ENCODE measurements at regions not wholly inside any gene's neighbourhood (a gene's known extent, or its start where the extent isn't known, plus 50 kb on each side); places are given as distances from the start of the nearest gene placed in this dataset.

GRCh38 chr12:74781991-74782485 is 244.4 kb downstream of the ATXN7L3B start:
- Mint-ChIP-seq H3K9me3 (peaks cover 2% of the 10 kb centered on the region), H3K4me1 (ENCODE audit: low read depth) (no peaks in the 10 kb centered on the region), H3K36me3 (ENCODE audit: low read depth) (no peaks in the 10 kb centered on the region), H3K27me3 (no peaks in the 10 kb centered on the region), H3K27ac (no peak overlapping the region), H3K4me3 (no peak overlapping the region)
- intact Hi-C loops (cut with DNase I, micrococcal nuclease) = no loop called here
- H3K27ac ChIP-seq (ENCODE audit: low read depth in 1 of 2, low read length in 2 of 2) = no peak overlapping the region
- H3K9me3 ChIP-seq (ENCODE audit: control insufficient read depth in 1 of 2, insufficient read depth in 1 of 2, low read length in 2 of 2) = no peaks in the 10 kb centered on the region
- DNase-seq (no peak), ATAC-seq (ENCODE audit: poor library complexity) (no peak)
- CTCF ChIA-PET = no interaction called here
- no peak for TF ChIP-seq CTCF (IDR thresholded peaks at IDR 0.05)
- no peaks in the 10 kb centered on the region for H3K27me3 ChIP-seq (ENCODE audit: control insufficient read depth in 1 of 2, insufficient read depth in 2 of 2, low read length in 2 of 2)
- no peak overlapping the region for H3K4me3 ChIP-seq (ENCODE audit: low read length)
- POLR2A ChIA-PET = no interaction called here
- no peaks in the 10 kb centered on the region for H3K36me3 ChIP-seq (ENCODE audit: insufficient read depth, low read length)
- H3K4me1 ChIP-seq (ENCODE audit: insufficient read depth, low read length) = no peaks in the 10 kb centered on the region

GRCh38 chr12:74790931-74791330 is 253.3 kb downstream of the ATXN7L3B start:
- H3K4me1 ChIP-seq (ENCODE audit: insufficient read depth, low read length) = no peaks in the 10 kb centered on the region
- intact Hi-C loops (cut with DNase I, micrococcal nuclease) = no loop called here
- Mint-ChIP-seq H3K27ac (no peak overlapping the region), H3K27me3 (no peaks in the 10 kb centered on the region), H3K36me3 (ENCODE audit: low read depth) (no peaks in the 10 kb centered on the region), H3K4me3 (no peak overlapping the region), H3K9me3 (no peaks in the 10 kb centered on the region), H3K4me1 (ENCODE audit: low read depth) (no peaks in the 10 kb centered on the region)
- H3K4me3 ChIP-seq (ENCODE audit: low read length) = no peak overlapping the region
- no peak overlapping the region for H3K27ac ChIP-seq (ENCODE audit: low read depth in 1 of 2, low read length in 2 of 2)
- TF ChIP-seq CTCF (IDR thresholded peaks at IDR 0.05) = no peak
- H3K9me3 ChIP-seq (ENCODE audit: control insufficient read depth in 1 of 2, insufficient read depth in 1 of 2, low read length in 2 of 2) = no peaks in the 10 kb centered on the region
- POLR2A ChIA-PET = no interaction called here
- no peaks in the 10 kb centered on the region for H3K27me3 ChIP-seq (ENCODE audit: control insufficient read depth in 1 of 2, insufficient read depth in 2 of 2, low read length in 2 of 2)
- DNase-seq (no peak), ATAC-seq (ENCODE audit: poor library complexity) (no peak)
- H3K36me3 ChIP-seq (ENCODE audit: insufficient read depth, low read length) = no peaks in the 10 kb centered on the region
- CTCF ChIA-PET = no interaction called here

- no peaks in the 10 kb centered on the region for H3K9me3 ChIP-seq (ENCODE audit: control insufficient read depth in 1 of 2, insufficient read depth in 1 of 2, low read length in 2 of 2)
- no peaks in the 10 kb centered on the region for H3K9me3 Mint-ChIP-seq
- H3K27me3 Mint-ChIP-seq = no peaks in the 10 kb centered on the region
- no peak for TF ChIP-seq CTCF (IDR thresholded peaks at IDR 0.05)
- H3K27ac Mint-ChIP-seq = no peak overlapping the region
- H3K4me3 ChIP-seq (ENCODE audit: low read length) = no peak overlapping the region
- intact Hi-C loops (cut with DNase I, micrococcal nuclease) = no loop called here
- H3K27me3 ChIP-seq (ENCODE audit: control insufficient read depth in 1 of 2, insufficient read depth in 2 of 2, low read length in 2 of 2) = no peaks in the 10 kb centered on the region
- no peak for ATAC-seq (ENCODE audit: poor library complexity)
- ChIA-PET POLR2A (no interaction called here), CTCF (no interaction called here)
- H3K4me1 ChIP-seq (ENCODE audit: insufficient read depth, low read length) = no peaks in the 10 kb centered on the region
- H3K4me3 Mint-ChIP-seq = no peak overlapping the region
- no peak for DNase-seq
- no peaks in the 10 kb centered on the region for H3K36me3 ChIP-seq (ENCODE audit: insufficient read depth, low read length)
- no peak overlapping the region for H3K27ac ChIP-seq (ENCODE audit: low read depth in 1 of 2, low read length in 2 of 2)
- no peaks in the 10 kb centered on the region for H3K4me1 Mint-ChIP-seq (ENCODE audit: low read depth)
- no peaks in the 10 kb centered on the region for H3K36me3 Mint-ChIP-seq (ENCODE audit: low read depth)
Observed at GRCh38 chr12:74791365-74791764, 253.7 kb downstream of the ATXN7L3B start.
